ENCODE measurements at regions not wholly inside any gene's neighbourhood (a gene's known extent, or its start where the extent isn't known, plus 50 kb on each side); places are given as distances from the start of the nearest gene placed in this dataset.

GRCh38 chr4:104973708-104974107 lies 173.0 kb upstream of the TET2 start:
- H3K4me3 Mint-ChIP-seq (ENCODE audit: unreplicated experiment) = no peak overlapping the region
- BruUV-seq (replicated peaks) = no TSS peak
- CTCF ChIA-PET = no interaction called here

DNA sequence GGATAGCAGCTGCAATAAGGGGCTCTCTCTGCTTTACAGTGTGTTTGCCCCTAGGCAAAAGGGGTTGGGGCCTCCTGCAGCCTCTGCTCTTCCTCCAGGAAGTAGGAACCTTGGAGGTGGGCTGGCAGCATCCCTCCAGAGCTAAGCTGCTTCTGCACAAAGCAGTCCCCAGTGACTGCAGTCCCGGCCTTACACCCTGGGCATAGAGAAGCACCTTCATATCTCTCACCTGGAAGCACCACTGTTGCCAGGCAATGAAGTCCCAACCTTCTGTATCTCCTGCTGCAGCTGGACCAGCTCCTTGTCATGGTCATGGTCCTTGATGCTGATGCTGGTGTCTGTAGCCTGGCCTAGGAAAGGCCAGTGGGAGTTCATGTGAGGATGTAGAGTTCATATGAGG lies 171.1 kb upstream of the TET2 start:
- no peaks in the 10 kb centered on the region for H3K36me3 ChIP-seq (ENCODE audit: control insufficient read depth, insufficient read depth, low read length)
- no peaks in the 10 kb centered on the region for H3K27me3 ChIP-seq (replicated peaks; ENCODE audit: control insufficient read depth, insufficient read depth, low read length)
- Mint-ChIP-seq H3K27me3 (ENCODE audit: insufficient read depth, unreplicated experiment) (peaks cover 6% of the 10 kb centered on the region), H3K9me3 (ENCODE audit: unreplicated experiment) (peaks cover 12% of the 10 kb centered on the region), H3K4me3 (ENCODE audit: unreplicated experiment) (no peak overlapping the region), H3K36me3 (ENCODE audit: insufficient read depth, unreplicated experiment) (no peaks in the 10 kb centered on the region), H3K27ac (ENCODE audit: unreplicated experiment) (no peak overlapping the region), H3K4me1 (ENCODE audit: low read depth, unreplicated experiment) (no peaks in the 10 kb centered on the region)
- no peak for DNase-seq
- no TSS peak for BruUV-seq (replicated peaks)
- ChIA-PET POLR2A (no interaction called here), CTCF (no interaction called here)
- no peaks in the 10 kb centered on the region for H3K4me1 ChIP-seq
- H3K9me3 ChIP-seq = no peaks in the 10 kb centered on the region
- intact Hi-C loops (cut with micrococcal nuclease; ENCODE audit: unreplicated experiment) = no loop called here
- no peak overlapping the region for H3K4me3 ChIP-seq (ENCODE audit: low read depth, low read length)
- TF ChIP-seq, protein P1, sequence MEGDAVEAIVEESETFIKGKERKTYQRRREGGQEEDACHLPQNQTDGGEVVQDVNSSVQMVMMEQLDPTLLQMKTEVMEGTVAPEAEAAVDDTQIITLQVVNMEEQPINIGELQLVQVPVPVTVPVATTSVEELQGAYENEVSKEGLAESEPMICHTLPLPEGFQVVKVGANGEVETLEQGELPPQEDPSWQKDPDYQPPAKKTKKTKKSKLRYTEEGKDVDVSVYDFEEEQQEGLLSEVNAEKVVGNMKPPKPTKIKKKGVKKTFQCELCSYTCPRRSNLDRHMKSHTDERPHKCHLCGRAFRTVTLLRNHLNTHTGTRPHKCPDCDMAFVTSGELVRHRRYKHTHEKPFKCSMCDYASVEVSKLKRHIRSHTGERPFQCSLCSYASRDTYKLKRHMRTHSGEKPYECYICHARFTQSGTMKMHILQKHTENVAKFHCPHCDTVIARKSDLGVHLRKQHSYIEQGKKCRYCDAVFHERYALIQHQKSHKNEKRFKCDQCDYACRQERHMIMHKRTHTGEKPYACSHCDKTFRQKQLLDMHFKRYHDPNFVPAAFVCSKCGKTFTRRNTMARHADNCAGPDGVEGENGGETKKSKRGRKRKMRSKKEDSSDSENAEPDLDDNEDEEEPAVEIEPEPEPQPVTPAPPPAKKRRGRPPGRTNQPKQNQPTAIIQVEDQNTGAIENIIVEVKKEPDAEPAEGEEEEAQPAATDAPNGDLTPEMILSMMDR (IDR thresholded peaks at IDR 0.05; ENCODE audit: insufficient read depth in 1 of 2, low read depth in 1 of 2, low read length in 1 of 2, severe bottlenecking in 1 of 2, unreplicated experiment in 1 of 2) = no peak

More at GRCh38 chr4:104973708-104974107, 173.0 kb upstream of the TET2 start:
- intact Hi-C loops (cut with micrococcal nuclease; ENCODE audit: unreplicated experiment) = no loop called here
- H3K4me1 ChIP-seq = no peaks in the 10 kb centered on the region
- no peaks in the 10 kb centered on the region for H3K9me3 Mint-ChIP-seq (ENCODE audit: unreplicated experiment)
- no peaks in the 10 kb centered on the region for H3K27me3 ChIP-seq (replicated peaks; ENCODE audit: control insufficient read depth, insufficient read depth, low read length)
- peaks cover 6% of the 10 kb centered on the region for H3K4me1 Mint-ChIP-seq (ENCODE audit: low read depth, unreplicated experiment)
- DNase-seq = no peak
- no peaks in the 10 kb centered on the region for H3K36me3 Mint-ChIP-seq (ENCODE audit: insufficient read depth, unreplicated experiment)
- H3K4me3 ChIP-seq (ENCODE audit: low read depth, low read length) = no peak overlapping the region
- H3K27ac Mint-ChIP-seq (ENCODE audit: unreplicated experiment) = no peak overlapping the region
- TF ChIP-seq, protein P1 (IDR thresholded peaks at IDR 0.05; ENCODE audit: insufficient read depth in 1 of 2, low read depth in 1 of 2, low read length in 1 of 2, severe bottlenecking in 1 of 2, unreplicated experiment in 1 of 2) = no peak
- no peaks in the 10 kb centered on the region for H3K36me3 ChIP-seq (ENCODE audit: control insufficient read depth, insufficient read depth, low read length)
- POLR2A ChIA-PET = no interaction called here
- H3K9me3 ChIP-seq = no peaks in the 10 kb centered on the region
- peaks cover 10% of the 10 kb centered on the region for H3K27me3 Mint-ChIP-seq (ENCODE audit: insufficient read depth, unreplicated experiment)

- Mint-ChIP-seq H3K9me3 (ENCODE audit: unreplicated experiment) (peaks cover 14% of the 10 kb centered on the region), H3K27ac (ENCODE audit: unreplicated experiment) (no peak overlapping the region), H3K4me1 (ENCODE audit: low read depth, unreplicated experiment) (no peaks in the 10 kb centered on the region), H3K36me3 (ENCODE audit: insufficient read depth, unreplicated experiment) (no peaks in the 10 kb centered on the region), H3K4me3 (ENCODE audit: unreplicated experiment) (no peak overlapping the region), H3K27me3 (ENCODE audit: insufficient read depth, unreplicated experiment) (peaks cover 5% of the 10 kb centered on the region)
- no TSS peak for BruUV-seq (replicated peaks)
- H3K4me1 ChIP-seq = no peaks in the 10 kb centered on the region
- ChIA-PET CTCF (no interaction called here), POLR2A (no interaction called here)
- no peak for DNase-seq
- H3K4me3 ChIP-seq (ENCODE audit: low read depth, low read length) = no peak overlapping the region
- TF ChIP-seq, protein P1 (IDR thresholded peaks at IDR 0.05; ENCODE audit: insufficient read depth in 1 of 2, low read depth in 1 of 2, low read length in 1 of 2, severe bottlenecking in 1 of 2, unreplicated experiment in 1 of 2) = no peak
- no peaks in the 10 kb centered on the region for H3K27me3 ChIP-seq (replicated peaks; ENCODE audit: control insufficient read depth, insufficient read depth, low read length)
- intact Hi-C loops (cut with micrococcal nuclease; ENCODE audit: unreplicated experiment) = no loop called here
- no peaks in the 10 kb centered on the region for H3K36me3 ChIP-seq (ENCODE audit: control insufficient read depth, insufficient read depth, low read length)
- H3K9me3 ChIP-seq = no peaks in the 10 kb centered on the region
These were observed 170.4 kb upstream of the TET2 start for GRCh38 chr4:104976262-104976661.

Data from Caco-2 (cell line).